Calu3 (cell line): ENCODE measurements at regions not wholly inside any gene's neighbourhood (a gene's known extent, or its start where the extent isn't known, plus 50 kb on each side); places are given as distances from the start of the nearest gene placed in this dataset.

ENCODE experiments used
- BruUV-seq: library from RNA; stranded (reverse); fragments of 400-500 nt; replicated peaks from 2 replicates; lab custom pipeline; 2021; lab: Mats Ljungman, UMichigan
- CTCF ChIA-PET: fragments of 300-600 bp; sonication (Branson Sonifier 250); formaldehyde crosslinking; loops from one replicate; lab custom pipeline; 2022; ENCODE audit warnings: antibody characterized with exemption; lab: Charles Lee
- DNase-seq: peaks from one replicate; pipeline ENCODE4 v3.0.0; 2022
- H3K27ac Mint-ChIP-seq: one replicate; pipeline ENCODE4 v1.8.0; 2022; ENCODE audit warnings: mixed read lengths; ENCODE audit not compliant: unreplicated experiment
- H3K27me3 Mint-ChIP-seq: one replicate; pipeline ENCODE4 v1.8.0; 2022; ENCODE audit warnings: mixed read lengths; ENCODE audit not compliant: unreplicated experiment
- H3K36me3 Mint-ChIP-seq: one replicate; pipeline ENCODE4 v1.8.0; 2022; ENCODE audit warnings: mild to moderate bottlenecking, moderate library complexity, mixed read lengths; ENCODE audit not compliant: insufficient read depth, unreplicated experiment
- H3K4me1 Mint-ChIP-seq: one replicate; pipeline ENCODE4 v1.8.0; 2022; ENCODE audit warnings: mild to moderate bottlenecking, low read depth, mixed read lengths; ENCODE audit not compliant: unreplicated experiment
- H3K4me3 Mint-ChIP-seq: one replicate; pipeline ENCODE4 v1.8.0; 2022; ENCODE audit warnings: mild to moderate bottlenecking, low read depth, moderate library complexity, mixed read lengths; ENCODE audit not compliant: unreplicated experiment
- H3K9me3 Mint-ChIP-seq: one replicate; pipeline ENCODE4 v1.8.0; 2022; ENCODE audit warnings: low read depth, mixed read lengths; ENCODE audit not compliant: unreplicated experiment
- CTCF ChIP-seq: fragments of 200-600 bp; IDR thresholded peaks from one replicate; pipeline ENCODE4 v1.8.0; 2022; ENCODE audit warnings: antibody characterized with exemption; ENCODE audit not compliant: unreplicated experiment
- intact Hi-C: fragments of 100-400 bp; cut with micrococcal nuclease; formaldehyde crosslinking; loops from one replicate; pipeline ENCODE4 v1.10.0; 2022; ENCODE audit not compliant: unreplicated experiment

GRCh38 chr13:89828506-89828905, 1519.0 kb upstream of the MIR17HG start:
- H3K4me1 Mint-ChIP-seq: no peaks in the 10 kb centered on the region

GRCh38 chr13:89831157-89831556, 1516.3 kb upstream of the MIR17HG start:
- Mint-ChIP-seq H3K4me3 (no peak overlapping the region), H3K9me3 (no peaks in the 10 kb centered on the region), H3K27ac (no peak overlapping the region), H3K4me1 (no peaks in the 10 kb centered on the region), H3K36me3 (no peaks in the 10 kb centered on the region), H3K27me3 (no peaks in the 10 kb centered on the region)
- no peak for TF ChIP-seq CTCF
- CTCF ChIA-PET: no interaction called here
- intact Hi-C loops: no loop called here
- BruUV-seq: no TSS peak
- no peak for DNase-seq

More at GRCh38 chr13:89828506-89828905, 1519.0 kb upstream of the MIR17HG start:
- CTCF ChIA-PET: no interaction called here
- Mint-ChIP-seq H3K27ac (no peak overlapping the region), H3K36me3 (no peaks in the 10 kb centered on the region), H3K4me3 (no peak overlapping the region), H3K9me3 (no peaks in the 10 kb centered on the region), H3K27me3 (no peaks in the 10 kb centered on the region)
- no TSS peak for BruUV-seq
- no peak for TF ChIP-seq CTCF
- no peak for DNase-seq
- intact Hi-C loops: no loop called here

- TF ChIP-seq CTCF: no peak
- H3K27ac Mint-ChIP-seq: no peak overlapping the region
- H3K9me3 Mint-ChIP-seq: peaks cover 2% of the 10 kb centered on the region
- CTCF ChIA-PET: no interaction called here
- intact Hi-C loops: no loop called here
- no peaks in the 10 kb centered on the region for H3K27me3 Mint-ChIP-seq
- H3K4me1 Mint-ChIP-seq: no peaks in the 10 kb centered on the region
- DNase-seq: no peak
- no peak overlapping the region for H3K4me3 Mint-ChIP-seq
- no TSS peak for BruUV-seq
- H3K36me3 Mint-ChIP-seq: no peaks in the 10 kb centered on the region
Measured at GRCh38 chr13:89832827-89833226, 1514.7 kb upstream of the MIR17HG start.

GRCh38 chr13:89843621-89844020, 1503.9 kb upstream of the MIR17HG start:
- H3K27ac Mint-ChIP-seq: no peak overlapping the region
- no peaks in the 10 kb centered on the region for H3K36me3 Mint-ChIP-seq
- CTCF ChIA-PET: no interaction called here

More at GRCh38 chr13:89843621-89844020, 1503.9 kb upstream of the MIR17HG start:
- Mint-ChIP-seq H3K27me3 (no peaks in the 10 kb centered on the region), H3K9me3 (no peaks in the 10 kb centered on the region), H3K4me1 (no peaks in the 10 kb centered on the region), H3K4me3 (no peak overlapping the region)
- intact Hi-C loops: no loop called here
- no peak for TF ChIP-seq CTCF
- DNase-seq: no peak
- no TSS peak for BruUV-seq
